GM18951 (cell line): ENCODE measurements at regions not wholly inside any gene's neighbourhood (a gene's known extent, or its start where the extent isn't known, plus 50 kb on each side); places are given as distances from the start of the nearest gene placed in this dataset.

Source experiments
- POLR2A ChIP-seq: IDR thresholded peaks from 4 replicates; pipeline ENCODE4 v1.6.1; 2011; ENCODE audit warnings: mild to moderate bottlenecking; ENCODE audit not compliant: insufficient read length, insufficient read depth; ENCODE audit errors: extremely low read depth
- in situ Hi-C: fragments of 300-500 bp; cut with MboI; formaldehyde crosslinking; loops from one replicate; pipeline ENCODE4 v1.12.0; 2022; ENCODE audit warnings: low sequenced_read_pairs, mixed read lengths, inconsistent platforms; ENCODE audit not compliant: unreplicated experiment

GRCh38 chr13:74036373-74036772 lies 97.8 kb downstream of the KLF12 start:
- no peak for TF ChIP-seq POLR2A
- in situ Hi-C loops = no loop called here

- in situ Hi-C loops = no loop called here
- no peak for TF ChIP-seq POLR2A
These were observed 98.3 kb downstream of the KLF12 start for GRCh38 chr13:74035896-74036295.

GRCh38 chr13:74032325-74032724 lies 101.9 kb downstream of the KLF12 start:
- in situ Hi-C loops = no loop called here
- no peak for TF ChIP-seq POLR2A

- TF ChIP-seq POLR2A = no peak
- in situ Hi-C loops = no loop called here
These were observed 106.9 kb downstream of the KLF12 start for GRCh38 chr13:74027161-74027779.

- peak; percentile 43 for TF ChIP-seq POLR2A
- in situ Hi-C loops = no loop called here
These were observed 107.5 kb downstream of the KLF12 start for GRCh38 chr13:74026753-74027152.

- TF ChIP-seq POLR2A = no peak
- in situ Hi-C loops = no loop called here
These were observed 108.8 kb downstream of the KLF12 start for GRCh38 chr13:74025369-74025768.

GRCh38 chr13:74024856-74025255 lies 109.3 kb downstream of the KLF12 start:
- in situ Hi-C loops = no loop called here
- TF ChIP-seq POLR2A = no peak

GRCh38 chr13:74024314-74024713 lies 109.9 kb downstream of the KLF12 start:
- in situ Hi-C loops = no loop called here
- no peak for TF ChIP-seq POLR2A

- no peak for TF ChIP-seq POLR2A
- in situ Hi-C loops = no loop called here
These were observed 110.7 kb downstream of the KLF12 start for GRCh38 chr13:74023484-74023883.

- in situ Hi-C loops = no loop called here
- TF ChIP-seq POLR2A = no peak
These were observed 112.7 kb downstream of the KLF12 start for GRCh38 chr13:74021505-74021904.

GRCh38 chr13:74018062-74018431 lies 116.2 kb downstream of the KLF12 start:
- in situ Hi-C loops = no loop called here
- no peak for TF ChIP-seq POLR2A

GRCh38 chr13:74017301-74018061 lies 116.7 kb downstream of the KLF12 start:
- in situ Hi-C loops = no loop called here
- no peak for TF ChIP-seq POLR2A

GRCh38 chr13:74015137-74015536 lies 119.1 kb downstream of the KLF12 start:
- in situ Hi-C loops = no loop called here
- TF ChIP-seq POLR2A = no peak

GRCh38 chr13:74009100-74009668 lies 125.0 kb downstream of the KLF12 start:
- no peak for TF ChIP-seq POLR2A
- in situ Hi-C loops = no loop called here
